ENCODE measurements at regions not wholly inside any gene's neighbourhood (a gene's known extent, or its start where the extent isn't known, plus 50 kb on each side); places are given as distances from the start of the nearest gene placed in this dataset.
"Not testable (repeated sequence)": the region's sequence is repeated elsewhere in the genome, so short reads cannot be mapped to it uniquely, and the experiment has no call there.

DNA sequence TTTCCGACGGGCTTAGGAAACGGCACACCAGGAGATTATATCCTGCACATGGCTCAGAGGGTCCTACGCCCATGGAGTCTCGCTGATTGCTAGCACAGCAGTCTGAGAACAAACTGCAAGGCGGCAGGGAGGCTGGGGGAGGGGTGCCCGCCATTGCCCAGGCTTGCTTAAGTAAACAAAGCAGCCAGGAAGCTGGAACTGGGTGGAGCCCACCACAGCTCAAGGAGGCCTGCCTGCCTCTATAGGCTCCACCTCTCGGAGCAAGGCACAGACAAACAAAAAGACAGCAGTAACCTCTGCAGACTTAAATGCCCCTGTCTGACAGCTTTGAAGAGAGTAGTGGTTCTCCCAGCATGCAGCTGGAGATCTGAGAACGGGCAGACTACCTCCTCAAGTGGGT is 722.6 kb downstream of the BRINP3 start:
- TF ChIP-seq, protein P1, sequence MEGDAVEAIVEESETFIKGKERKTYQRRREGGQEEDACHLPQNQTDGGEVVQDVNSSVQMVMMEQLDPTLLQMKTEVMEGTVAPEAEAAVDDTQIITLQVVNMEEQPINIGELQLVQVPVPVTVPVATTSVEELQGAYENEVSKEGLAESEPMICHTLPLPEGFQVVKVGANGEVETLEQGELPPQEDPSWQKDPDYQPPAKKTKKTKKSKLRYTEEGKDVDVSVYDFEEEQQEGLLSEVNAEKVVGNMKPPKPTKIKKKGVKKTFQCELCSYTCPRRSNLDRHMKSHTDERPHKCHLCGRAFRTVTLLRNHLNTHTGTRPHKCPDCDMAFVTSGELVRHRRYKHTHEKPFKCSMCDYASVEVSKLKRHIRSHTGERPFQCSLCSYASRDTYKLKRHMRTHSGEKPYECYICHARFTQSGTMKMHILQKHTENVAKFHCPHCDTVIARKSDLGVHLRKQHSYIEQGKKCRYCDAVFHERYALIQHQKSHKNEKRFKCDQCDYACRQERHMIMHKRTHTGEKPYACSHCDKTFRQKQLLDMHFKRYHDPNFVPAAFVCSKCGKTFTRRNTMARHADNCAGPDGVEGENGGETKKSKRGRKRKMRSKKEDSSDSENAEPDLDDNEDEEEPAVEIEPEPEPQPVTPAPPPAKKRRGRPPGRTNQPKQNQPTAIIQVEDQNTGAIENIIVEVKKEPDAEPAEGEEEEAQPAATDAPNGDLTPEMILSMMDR (IDR thresholded peaks at IDR 0.05), result not testable (repeated sequence)
- not testable (repeated sequence) for TF ChIP-seq POLR2A (IDR thresholded peaks at IDR 0.05)

All from body of pancreas (tissue), 4 donors.